ENCODE measurements at regions not wholly inside any gene's neighbourhood (a gene's known extent, or its start where the extent isn't known, plus 50 kb on each side); places are given as distances from the start of the nearest gene placed in this dataset.

DNA sequence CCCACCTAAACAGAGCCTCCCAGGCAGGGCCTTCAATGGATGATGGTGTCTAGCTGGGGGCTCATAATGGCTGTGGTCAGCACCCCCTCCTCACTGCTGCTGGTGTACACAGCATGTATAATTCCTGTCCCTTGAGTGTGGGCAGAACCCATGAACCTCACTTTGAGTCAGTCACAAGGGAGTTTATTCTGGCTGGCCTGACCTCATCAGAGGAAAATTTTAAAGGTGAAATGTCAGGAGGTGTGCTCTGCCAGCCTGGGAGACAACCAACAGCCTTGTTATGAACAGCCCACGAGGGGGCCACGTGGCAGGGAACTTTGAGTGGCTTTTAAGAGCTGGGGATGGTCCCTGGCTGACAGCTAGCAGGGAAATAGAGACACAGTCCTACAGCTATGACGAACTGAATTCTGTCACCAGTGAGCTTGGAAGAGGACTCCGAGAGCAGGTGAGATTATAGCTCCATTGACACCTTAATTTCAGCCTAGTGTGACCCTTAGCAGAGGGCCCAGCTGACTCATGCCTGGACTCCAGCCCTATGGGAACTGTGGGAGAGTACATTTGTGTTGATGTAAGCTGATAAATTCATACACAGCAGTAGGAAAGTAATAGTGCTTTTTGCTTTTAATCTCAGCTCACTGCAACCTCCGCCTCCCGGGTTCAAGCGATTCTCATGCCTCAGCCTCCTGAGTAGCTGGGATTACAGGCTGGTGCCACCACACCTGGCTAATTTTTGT is 73.5 kb upstream of the RUNX3 start:
- TF ChIP-seq POLR2AphosphoS5 (IDR thresholded peaks at IDR 0.05; ENCODE audit: borderline replicate concordance, low read depth, low read length) (no peak), EZH2 (IDR thresholded peaks at IDR 0.05) (no peak)
